Pancreas (tissue), 10 donors: ENCODE measurements at regions not wholly inside any gene's neighbourhood (a gene's known extent, or its start where the extent isn't known, plus 50 kb on each side); places are given as distances from the start of the nearest gene placed in this dataset.

Experiments used
- ATAC-seq, 4 donors: fragments of 200-7000 bp; cut with Tn5 transposase; one replicate each; pipeline versions ENCODE4 v1.8.0 to v1.9.1; 2020; ENCODE audit warnings: mild to moderate bottlenecking in 4 of 4, moderate library complexity in 4 of 4
- DNase-seq, 6 donors: peaks; one replicate each; pipeline ENCODE4 v3.0.0-alpha.2; 2020
- FAIRE-seq: peaks from 2 replicates; lab custom pipeline; 2012; peaks lifted over from hg19 to GRCh38; lab: Jason Lieb, UNC
- H3K27ac ChIP-seq, 4 donors: fragments of 200-600 bp; sonication (generic); 1 replicate in 3 of 4; 2 replicates in 1 of 4; pipeline versions ENCODE4 v1.5.0 to v1.8.0; 2020
- H3K27me3 ChIP-seq, 4 donors: fragments of 200-600 bp; one replicate each; pipeline ENCODE4 v1.8.0; 2021
- H3K36me3 ChIP-seq, 3 donors: fragments of 200-600 bp; sonication (generic) in 1 of 3; one replicate each; pipeline versions ENCODE4 v1.5.0 to v1.8.0; 2020 to 2021
- H3K4me1 ChIP-seq, 3 donors: fragments of 200-600 bp; one replicate each; pipeline ENCODE4 v1.8.0; 2021
- H3K4me3 ChIP-seq, 4 donors: fragments of 200-600 bp; sonication (generic) in 2 of 4; one replicate each; pipeline versions ENCODE4 v1.5.0 to v1.8.0; 2020 to 2021
- H3K9me3 ChIP-seq, 4 donors: fragments of 200-600 bp; one replicate each; pipeline ENCODE4 v1.8.0; 2021
- CTCF ChIP-seq, 4 donors: fragments of 200-600 bp; sonication (generic) in 3 of 4; IDR thresholded peaks; one replicate each; pipeline versions ENCODE4 v1.5.0 to v1.8.0; 2021; ENCODE audit warnings: antibody characterized with exemption in 4 of 4
- WGBS, 2 donors: extraction: QIAGEN DNeasy Blood & Tissue Kit; methylation state at CpG; one replicate each; pipeline ENCODE4 v1.1.7; 2013; 5-methylcytosine and 5-hydroxymethylcytosine counted together
- intact Hi-C, 3 donors: fragments of 100-400 bp; cut with DNase I; formaldehyde crosslinking; loops; one replicate each; pipeline versions ENCODE4 v1.11.1 to v1.14.2; 2022
- donor health status: healthy with polysubstance abuse.
- donor health status: DM: no; HTN: no; CAD: no; lungs with moderate emphysema.
- donor health status: DM: no; HTN: no; CAD: no.
- donor health status: control.
- donor health status: control.
- donor health status: Bipolar disorder and iron deficiency.
- donor health status: DM: yes; HTN: yes; CAD: no.
- donor health status: DM: no; HTN: no; CAD: no.
- donor health status: DM: no; HTN: no; CAD: no.
- donor health status: DM: yes; HTN: yes; CAD: no.

DNA sequence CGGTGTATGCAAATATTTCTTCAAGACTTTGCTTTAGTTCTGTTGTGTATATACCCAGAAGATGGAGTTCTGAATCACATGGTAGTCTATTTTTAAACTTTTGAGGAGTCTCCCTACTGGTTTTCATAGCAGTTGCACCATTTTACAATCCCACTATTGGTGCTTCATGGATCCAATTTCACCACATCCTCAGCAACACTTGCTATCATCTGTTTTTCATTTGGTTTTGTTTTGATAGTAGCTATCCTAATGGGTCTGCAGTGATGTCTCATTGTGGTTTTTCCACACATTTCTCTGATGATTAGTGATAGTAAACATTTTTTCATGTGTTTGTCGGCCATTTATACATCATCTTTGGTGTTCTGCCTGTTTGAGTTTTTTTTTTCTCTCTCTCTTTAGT, 1339.3 kb downstream of the EFNA5 start:
- no peaks in the 10 kb centered on the region for H3K9me3 ChIP-seq
- no peaks in the 10 kb centered on the region for H3K36me3 ChIP-seq
- no peak for FAIRE-seq
- no peak for TF ChIP-seq CTCF (IDR thresholded peaks at IDR 0.05)
- intact Hi-C loops, result no loop called here
- no peak for DNase-seq
- H3K27me3 ChIP-seq, result no peaks in the 10 kb centered on the region
- ATAC-seq, result no peak
- 43 to 60% methylated on average over 2 of the region's 2 CpGs for WGBS, 2 donors
- no peak overlapping the region for H3K27ac ChIP-seq
- no peak overlapping the region for H3K4me3 ChIP-seq
- no peaks in the 10 kb centered on the region for H3K4me1 ChIP-seq

DNA sequence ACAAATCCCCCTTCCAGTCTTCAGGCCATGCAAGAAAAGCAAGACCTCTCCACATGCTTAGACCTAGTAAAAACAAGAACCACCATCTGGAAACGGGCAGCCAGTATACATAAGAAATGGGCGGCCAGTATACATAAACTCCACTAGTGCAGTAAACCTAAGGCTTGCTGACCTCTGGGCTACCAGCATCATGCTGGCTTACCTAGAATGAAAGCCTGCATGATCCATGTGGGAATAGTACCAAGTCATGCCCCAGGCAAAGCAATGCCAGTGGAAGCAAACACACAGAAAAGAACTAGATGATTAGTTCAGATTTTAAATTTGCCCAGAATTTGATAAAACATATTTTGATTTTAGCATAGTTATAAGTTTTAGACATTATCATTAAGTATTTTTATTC, 1346.4 kb downstream of the EFNA5 start:
- Histone ChIP-seq H3K36me3 (no peaks in the 10 kb centered on the region), H3K27me3 (no peaks in the 10 kb centered on the region), H3K4me1 (no peaks in the 10 kb centered on the region), H3K27ac (no peak overlapping the region), H3K4me3 (no peak overlapping the region), H3K9me3 (no peaks in the 10 kb centered on the region)
- intact Hi-C loops, result no loop called here
- ATAC-seq (no peak), DNase-seq (no peak), FAIRE-seq (no peak)
- WGBS, 2 donors, result 67 to 81% methylated on average over 2 of the region's 2 CpGs
- no peak for TF ChIP-seq CTCF (IDR thresholded peaks at IDR 0.05)

GRCh38 chr5:106321242-106321641, 1349.5 kb downstream of the EFNA5 start:
- Histone ChIP-seq H3K9me3 (no peaks in the 10 kb centered on the region), H3K27me3 (no peaks in the 10 kb centered on the region), H3K4me1 (no peaks in the 10 kb centered on the region), H3K27ac (no peak overlapping the region), H3K36me3 (no peaks in the 10 kb centered on the region), H3K4me3 (no peak overlapping the region)
- TF ChIP-seq CTCF (IDR thresholded peaks at IDR 0.05), result no peak
- DNase-seq (no peak), FAIRE-seq (no peak), ATAC-seq (no peak)
- WGBS, 2 donors, result 73 to 78% methylated on average over 6 of the region's 6 CpGs
- intact Hi-C loops, result no loop called here

DNA sequence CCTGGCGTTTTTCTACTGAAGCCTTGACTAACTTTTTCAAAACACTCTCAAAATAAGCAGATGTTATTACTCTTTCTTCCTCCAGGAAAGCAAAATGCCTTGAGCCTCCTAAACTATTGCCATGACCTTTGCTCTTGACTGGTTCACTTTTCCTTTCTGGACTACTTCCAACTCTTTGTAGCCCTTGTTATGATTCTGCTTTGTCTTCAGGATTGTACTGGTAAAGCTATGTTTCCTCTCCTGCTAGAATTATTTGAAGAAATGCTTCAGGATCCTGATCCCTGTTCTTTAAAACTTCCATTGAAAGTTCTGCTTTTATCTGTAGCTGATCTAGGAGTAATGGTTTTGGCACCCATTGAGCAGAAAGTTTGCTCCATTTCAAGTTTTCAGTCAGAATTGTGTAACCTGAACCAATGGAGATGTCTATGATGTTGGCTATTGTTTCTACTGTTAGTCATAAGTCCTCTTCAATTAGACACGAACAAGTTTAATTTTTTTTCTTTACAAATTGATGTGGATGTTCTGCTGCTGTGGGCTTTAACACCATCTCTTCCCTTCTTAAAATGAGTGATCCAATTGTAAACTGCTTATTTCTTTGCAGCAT, 1356.4 kb downstream of the EFNA5 start:
- H3K4me3 ChIP-seq, result no peak overlapping the region
- intact Hi-C loops, result no loop called here
- 42 to 46% methylated on average over 2 of the region's 2 CpGs for WGBS, 2 donors
- ATAC-seq, result no peak
- no peaks in the 10 kb centered on the region for H3K9me3 ChIP-seq
- H3K27me3 ChIP-seq, result peaks cover 0 to 2% (median 0%) of the 10 kb centered on the region in 4 donors
- FAIRE-seq, result no peak
- no peak for TF ChIP-seq CTCF (IDR thresholded peaks at IDR 0.05)
- no peak for DNase-seq
- H3K4me1 ChIP-seq, result no peaks in the 10 kb centered on the region
- H3K27ac ChIP-seq, result no peak overlapping the region
- H3K36me3 ChIP-seq, result no peaks in the 10 kb centered on the region

GRCh38 chr5:106312360-106312759, 1358.4 kb downstream of the EFNA5 start:
- DNase-seq, result no peak
- no peak for TF ChIP-seq CTCF (IDR thresholded peaks at IDR 0.05)
- H3K4me3 ChIP-seq, result no peak overlapping the region
- no peak overlapping the region for H3K27ac ChIP-seq
- intact Hi-C loops, result no loop called here
- no peaks in the 10 kb centered on the region for H3K36me3 ChIP-seq
- no peaks in the 10 kb centered on the region for H3K4me1 ChIP-seq
- H3K27me3 ChIP-seq, result peaks cover 0 to 2% (median 0%) of the 10 kb centered on the region in 4 donors
- FAIRE-seq, result no peak
- H3K9me3 ChIP-seq, result no peaks in the 10 kb centered on the region
- no peak for ATAC-seq
